HG02884 (cell line): ENCODE measurements at regions not wholly inside any gene's neighbourhood (a gene's known extent, or its start where the extent isn't known, plus 50 kb on each side); places are given as distances from the start of the nearest gene placed in this dataset.
"Not testable (repeated sequence)": the region's sequence is repeated elsewhere in the genome, so short reads cannot be mapped to it uniquely, and the experiment has no call there.

Experiments used
- ATAC-seq: cut with Tn5 transposase; IDR thresholded peaks from one replicate; pipeline ENCODE4 v1.9.1; 2021; ENCODE audit warnings: mild to moderate bottlenecking, moderate library complexity; ENCODE audit not compliant: unreplicated experiment

- no peak for ATAC-seq
Measured at GRCh38 chr18:11512096-11513025, 97.0 kb upstream of the SLC35G4 start.

- ATAC-seq = peak; percentile 74
Measured at GRCh38 chr18:11511434-11512095, 97.8 kb upstream of the SLC35G4 start.

- no peak for ATAC-seq
Measured at GRCh38 chr18:11506856-11507255, 102.5 kb upstream of the SLC35G4 start.

- no peak for ATAC-seq
Measured at GRCh38 chr18:11505993-11506392, 103.4 kb upstream of the SLC35G4 start.

- ATAC-seq = no peak
Measured at GRCh38 chr18:11504962-11505361, 104.4 kb upstream of the SLC35G4 start.

- ATAC-seq = no peak
Measured at GRCh38 chr18:11502368-11502767, 107.0 kb upstream of the SLC35G4 start.

- no peak for ATAC-seq
Measured at GRCh38 chr18:11501352-11501751, 108.0 kb upstream of the SLC35G4 start.

GRCh38 chr18:11500153-11501122, 109.0 kb upstream of the SLC35G4 start:
- no peak for ATAC-seq

- ATAC-seq = no peak
Measured at GRCh38 chr18:11498821-11499220, 110.6 kb upstream of the SLC35G4 start.

- ATAC-seq = no peak
Measured at GRCh38 chr18:11497585-11497984, 111.8 kb upstream of the SLC35G4 start.

- no peak for ATAC-seq
Measured at GRCh38 chr18:11496526-11497172, 112.7 kb upstream of the SLC35G4 start.

- no peak for ATAC-seq
Measured at GRCh38 chr18:11495441-11495840, 114.0 kb upstream of the SLC35G4 start.

GRCh38 chr18:11494107-11494506, 115.3 kb upstream of the SLC35G4 start:
- ATAC-seq = no peak

GRCh38 chr18:11489266-11489899, 120.0 kb upstream of the SLC35G4 start:
- ATAC-seq = no peak

- ATAC-seq = no peak
Measured at GRCh38 chr18:11488175-11488574, 121.2 kb upstream of the SLC35G4 start.

- ATAC-seq = no peak
Measured at GRCh38 chr18:11487390-11487789, 122.0 kb upstream of the SLC35G4 start.

- ATAC-seq = no peak
Measured at GRCh38 chr18:11482271-11482670, 127.1 kb upstream of the SLC35G4 start.

GRCh38 chr18:11480692-11481091, 128.7 kb upstream of the SLC35G4 start:
- ATAC-seq = no peak

- ATAC-seq = not testable (repeated sequence)
Measured at GRCh38 chr18:11479031-11479430, 130.4 kb upstream of the SLC35G4 start.

GRCh38 chr18:11470941-11471340, 138.5 kb upstream of the SLC35G4 start:
- no peak for ATAC-seq
